Endodermal cell (in vitro differentiated cells): ENCODE measurements at regions not wholly inside any gene's neighbourhood (a gene's known extent, or its start where the extent isn't known, plus 50 kb on each side); places are given as distances from the start of the nearest gene placed in this dataset.
"Not testable (repeated sequence)": the region's sequence is repeated elsewhere in the genome, so short reads cannot be mapped to it uniquely, and the experiment has no call there.

Experiments
- DNase-seq: peaks from one replicate; pipeline ENCODE4 v3.0.0-alpha.2; 2017
- H3K27ac ChIP-seq: 2 replicates; pipeline ENCODE4 v1.5.1; 2013; ENCODE audit warnings: mild to moderate bottlenecking, low read depth, low read length, moderate library complexity
- H3K27me3 ChIP-seq: 2 replicates; pipeline ENCODE4 v1.6.1; 2013; ENCODE audit warnings: mild to moderate bottlenecking, low read length, moderate library complexity; ENCODE audit not compliant: insufficient read depth, control insufficient read depth, poor library complexity, severe bottlenecking
- H3K36me3 ChIP-seq: 2 replicates; pipeline ENCODE4 v1.7.0; 2013; ENCODE audit warnings: mild to moderate bottlenecking, low read length, moderate library complexity; ENCODE audit not compliant: control insufficient read depth, insufficient read depth
- H3K4me1 ChIP-seq: one replicate; pipeline ENCODE4 v1.7.0; 2013; ENCODE audit warnings: low read length; ENCODE audit not compliant: control insufficient read depth, insufficient read depth
- H3K4me3 ChIP-seq: 2 replicates; pipeline ENCODE4 v1.5.1; 2013; ENCODE audit warnings: mild to moderate bottlenecking, low read length, moderate library complexity
- H3K9ac ChIP-seq: 2 replicates; pipeline ENCODE4 v1.6.1; 2013; ENCODE audit warnings: mild to moderate bottlenecking, low read length, moderate library complexity; ENCODE audit not compliant: poor library complexity, severe bottlenecking; ENCODE audit errors: extremely low read depth
- H3K9me3 ChIP-seq: 2 replicates; pipeline ENCODE4 v1.6.1; 2013; ENCODE audit warnings: mild to moderate bottlenecking, low read length, moderate library complexity; ENCODE audit not compliant: control insufficient read depth
- H3K27ac Mint-ChIP-seq: 2 replicates; pipeline ENCODE4 v1.8.0; 2020; ENCODE audit warnings: mixed read lengths
- H3K27me3 Mint-ChIP-seq: 2 replicates; pipeline ENCODE4 v1.8.0; 2021; ENCODE audit warnings: mild to moderate bottlenecking, mixed read lengths; ENCODE audit not compliant: insufficient read depth
- H3K36me3 Mint-ChIP-seq: 2 replicates; pipeline ENCODE4 v1.8.0; 2020; ENCODE audit warnings: low read depth, mixed read lengths
- H3K4me1 Mint-ChIP-seq: 2 replicates; pipeline ENCODE4 v1.8.0; 2020; ENCODE audit warnings: mixed read lengths
- H3K4me3 Mint-ChIP-seq: 2 replicates; pipeline ENCODE4 v1.8.0; 2020; ENCODE audit warnings: mild to moderate bottlenecking, moderate library complexity, mixed read lengths
- H3K9me3 Mint-ChIP-seq: 2 replicates; pipeline ENCODE4 v1.8.0; 2020; ENCODE audit warnings: mild to moderate bottlenecking, mixed read lengths
- CTCF ChIP-seq: fragments of 200-600 bp; sonication (generic); conservative IDR thresholded peaks from 2 replicates; pipeline ENCODE4 v1.5.0; 2021; ENCODE audit warnings: antibody characterized with exemption, mild to moderate bottlenecking
- WGBS, 2 experiments: methylation state at CpG; one replicate each; pipeline versions ENCODE4 v1.1.5 to v1.1.7; 2013; ENCODE audit warnings: missing lambda C conversion rate in 2 of 2, mixed read lengths in 1 of 2; ENCODE audit not compliant: insufficient coverage in 1 of 2, insufficient read length in 1 of 2; 5-methylcytosine and 5-hydroxymethylcytosine counted together

DNA sequence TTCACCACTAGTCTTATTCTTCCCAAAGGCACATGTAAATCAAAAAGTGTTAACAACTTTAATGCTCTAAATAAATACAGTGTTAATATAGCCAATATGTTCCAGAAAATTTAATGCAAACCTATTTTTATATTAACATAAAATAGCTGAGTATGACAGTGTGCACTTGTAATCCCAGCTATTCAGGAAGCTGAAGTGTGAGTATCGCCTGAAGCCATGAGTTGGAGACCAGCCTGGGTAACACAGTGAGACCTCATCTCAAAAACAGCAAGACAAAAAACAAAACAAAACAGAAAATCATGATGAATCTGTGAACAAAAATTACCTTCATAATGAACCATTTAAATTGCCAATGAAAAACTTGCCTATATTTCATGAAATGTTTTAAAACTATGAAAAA is 798.9 kb downstream of the SLC6A15 start:
- TF ChIP-seq CTCF = no peak
- no peak overlapping the region for H3K4me3 Mint-ChIP-seq

GRCh38 chr12:84103886-84104285 is 808.7 kb downstream of the SLC6A15 start:
- H3K36me3 ChIP-seq, H3K27ac ChIP-seq, H3K4me1 ChIP-seq, H3K36me3 Mint-ChIP-seq, DNase-seq, H3K4me1 Mint-ChIP-seq, H3K9ac ChIP-seq, H3K27me3 Mint-ChIP-seq, H3K27me3 ChIP-seq, H3K4me3 Mint-ChIP-seq, H3K4me3 ChIP-seq, H3K27ac Mint-ChIP-seq: not testable (repeated sequence)
- peaks cover 43% of the 10 kb centered on the region for H3K9me3 ChIP-seq
- WGBS, 2 experiments = 87 to 98% methylated on average over 4 of the region's 4 CpGs
- H3K9me3 Mint-ChIP-seq = peaks cover 83% of the 10 kb centered on the region

More for the DNA sequence above, 798.9 kb downstream of the SLC6A15 start:
- H3K36me3 ChIP-seq = no peaks in the 10 kb centered on the region
- H3K27me3 ChIP-seq = no peaks in the 10 kb centered on the region
- DNase-seq = no peak
- Mint-ChIP-seq H3K4me1 (no peaks in the 10 kb centered on the region), H3K27ac (no peak overlapping the region), H3K36me3 (no peaks in the 10 kb centered on the region), H3K9me3 (peaks cover 25% of the 10 kb centered on the region), H3K27me3 (no peaks in the 10 kb centered on the region)
- no peaks in the 10 kb centered on the region for H3K4me1 ChIP-seq
- H3K4me3 ChIP-seq = no peak overlapping the region
- H3K9me3 ChIP-seq = peaks cover 5% of the 10 kb centered on the region
- no peak overlapping the region for H3K9ac ChIP-seq
- H3K27ac ChIP-seq = no peak overlapping the region
- WGBS, 2 experiments = 100% methylated on average over 1 of the region's 1 CpG; no CpG with 5 or more reads in 1 of the 2 experiments

- DNase-seq = not testable (repeated sequence)
Measured at GRCh38 chr12:84101963-84102362, 810.6 kb downstream of the SLC6A15 start.

DNA sequence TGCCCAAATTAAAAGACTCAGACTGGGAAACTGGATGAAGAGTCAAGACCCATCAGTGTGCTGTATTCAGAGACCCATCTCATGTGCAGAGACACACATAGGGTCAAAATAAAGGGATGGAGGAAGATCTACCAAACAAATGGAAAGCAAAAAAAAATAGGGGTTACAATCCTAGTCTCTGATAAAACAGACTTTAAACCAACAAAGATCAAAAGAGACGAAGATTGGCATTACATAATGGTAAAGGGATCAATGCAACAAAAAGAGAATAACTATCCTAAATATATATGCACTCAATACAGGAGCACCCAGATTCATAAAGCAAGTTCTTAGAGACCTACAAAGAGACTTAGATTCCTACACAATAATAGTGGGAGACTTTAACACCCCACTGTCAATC is 813.0 kb downstream of the SLC6A15 start:
- H3K36me3 ChIP-seq, H3K27ac ChIP-seq, H3K27me3 ChIP-seq, H3K27ac Mint-ChIP-seq, DNase-seq, H3K4me3 Mint-ChIP-seq, H3K4me3 ChIP-seq, H3K9ac ChIP-seq, H3K27me3 Mint-ChIP-seq, H3K36me3 Mint-ChIP-seq, H3K4me1 Mint-ChIP-seq, H3K4me1 ChIP-seq: not testable (repeated sequence)
- WGBS, 2 experiments = no CpG with 5 or more reads among the region's 1 CpG
- peaks cover 75% of the 10 kb centered on the region for H3K9me3 Mint-ChIP-seq
- H3K9me3 ChIP-seq = peaks cover 41% of the 10 kb centered on the region

More at GRCh38 chr12:84101963-84102362, 810.6 kb downstream of the SLC6A15 start:
- H3K27ac ChIP-seq, H3K4me1 Mint-ChIP-seq, H3K4me1 ChIP-seq, H3K9ac ChIP-seq, H3K4me3 Mint-ChIP-seq, H3K36me3 ChIP-seq, H3K27ac Mint-ChIP-seq, H3K27me3 Mint-ChIP-seq, H3K27me3 ChIP-seq, H3K36me3 Mint-ChIP-seq: not testable (repeated sequence)
- 94 to 95% methylated on average over 8 of the region's 8 CpGs for WGBS, 2 experiments
- Histone ChIP-seq H3K9me3 (peaks cover 43% of the 10 kb centered on the region), H3K4me3 (peak overlapping the region; percentile 60)
- peaks cover 84% of the 10 kb centered on the region for H3K9me3 Mint-ChIP-seq
